GM21447 (cell line): ENCODE measurements at regions not wholly inside any gene's neighbourhood (a gene's known extent, or its start where the extent isn't known, plus 50 kb on each side); places are given as distances from the start of the nearest gene placed in this dataset.
A peak's percentile ranks its signal among the peaks of the same experiment; 100 is the strongest.
"Not testable (repeated sequence)": the region's sequence is repeated elsewhere in the genome, so short reads cannot be mapped to it uniquely, and the experiment has no call there.

ENCODE experiments used
- ATAC-seq: cut with Tn5 transposase; IDR thresholded peaks from one replicate; pipeline ENCODE4 v1.9.1; 2021; ENCODE audit not compliant: unreplicated experiment

- ATAC-seq, result no peak
These were observed 350.2 kb upstream of the CELF2 start for GRCh38 chr10:10667466-10667865.

GRCh38 chr10:10676972-10677371, 340.7 kb upstream of the CELF2 start:
- ATAC-seq, result no peak

GRCh38 chr10:10677479-10677878, 340.2 kb upstream of the CELF2 start:
- ATAC-seq, result peak; percentile 73

GRCh38 chr10:10680496-10680895, 337.2 kb upstream of the CELF2 start:
- no peak for ATAC-seq

GRCh38 chr10:10684972-10685371, 332.7 kb upstream of the CELF2 start:
- no peak for ATAC-seq

GRCh38 chr10:10685566-10685965, 332.1 kb upstream of the CELF2 start:
- ATAC-seq, result no peak

GRCh38 chr10:10687751-10688150, 329.9 kb upstream of the CELF2 start:
- no peak for ATAC-seq

- ATAC-seq, result no peak
These were observed 318.2 kb upstream of the CELF2 start for GRCh38 chr10:10699427-10699826.

- no peak for ATAC-seq
These were observed 316.5 kb upstream of the CELF2 start for GRCh38 chr10:10701084-10701611.

GRCh38 chr10:10702211-10702610, 315.5 kb upstream of the CELF2 start:
- no peak for ATAC-seq

- no peak for ATAC-seq
These were observed 314.3 kb upstream of the CELF2 start for GRCh38 chr10:10703382-10703781.

- no peak for ATAC-seq
These were observed 305.4 kb upstream of the CELF2 start for GRCh38 chr10:10712155-10712704.

- ATAC-seq, result no peak
These were observed 303.3 kb upstream of the CELF2 start for GRCh38 chr10:10714327-10714726.

GRCh38 chr10:10716972-10717371, 300.7 kb upstream of the CELF2 start:
- ATAC-seq, result no peak

- no peak for ATAC-seq
These were observed 295.2 kb upstream of the CELF2 start for GRCh38 chr10:10722422-10722821.

GRCh38 chr10:10725196-10725595, 292.5 kb upstream of the CELF2 start:
- no peak for ATAC-seq

GRCh38 chr10:10726101-10726500, 291.6 kb upstream of the CELF2 start:
- no peak for ATAC-seq

GRCh38 chr10:10727411-10727810, 290.3 kb upstream of the CELF2 start:
- not testable (repeated sequence) for ATAC-seq

- no peak for ATAC-seq
These were observed 289.9 kb upstream of the CELF2 start for GRCh38 chr10:10727812-10728211.

- ATAC-seq, result no peak
These were observed 287.1 kb upstream of the CELF2 start for GRCh38 chr10:10730471-10731043.

- ATAC-seq, result no peak
These were observed 286.3 kb upstream of the CELF2 start for GRCh38 chr10:10731366-10731765.

- no peak for ATAC-seq
These were observed 283.2 kb upstream of the CELF2 start for GRCh38 chr10:10734356-10735064.
